OCI-LY7 (cell line): ENCODE measurements at regions not wholly inside any gene's neighbourhood (a gene's known extent, or its start where the extent isn't known, plus 50 kb on each side); places are given as distances from the start of the nearest gene placed in this dataset.

Experiments
- CTCF ChIP-seq: fragments of 200-600 bp; sonication (generic); conservative IDR thresholded peaks from 2 replicates; pipeline ENCODE4 v1.5.1; 2014; ENCODE audit warnings: mild to moderate bottlenecking, antibody characterized with exemption, low read length, moderate library complexity, mixed read lengths
- EZH2phosphoT487 ChIP-seq: fragments of 200-600 bp; sonication (generic); IDR thresholded peaks from 2 replicates; pipeline ENCODE4 v1.6.1; 2018; ENCODE audit warnings: low read depth, borderline replicate concordance, mild to moderate bottlenecking, mixed run types, antibody characterized with exemption, low read length, moderate library complexity, mixed read lengths

GRCh38 chr20:24870057-24870456 is 79.0 kb upstream of the CST7 start:
- no peak for TF ChIP-seq CTCF
- TF ChIP-seq EZH2phosphoT487: no peak
